NOMO-1 (cell line): ENCODE measurements at regions not wholly inside any gene's neighbourhood (a gene's known extent, or its start where the extent isn't known, plus 50 kb on each side); places are given as distances from the start of the nearest gene placed in this dataset.

ENCODE experiments used
- DNase-seq, 2 experiments: peaks; one replicate each; lab custom pipeline; 2025; ENCODE audit not compliant: unreplicated experiment in 2 of 2; lab: John Stamatoyannopoulos, UW

GRCh38 chr4:10949039-10949733 lies 264.6 kb upstream of the CLNK start:
- no peak for DNase-seq

GRCh38 chr4:10947898-10948297 lies 263.3 kb upstream of the CLNK start:
- DNase-seq: no peak

- DNase-seq: no peak
Measured at GRCh38 chr4:10944321-10944720, 259.8 kb upstream of the CLNK start.

- no peak for DNase-seq
Measured at GRCh38 chr4:10942156-10942555, 257.6 kb upstream of the CLNK start.

GRCh38 chr4:10929818-10930217 lies 245.2 kb upstream of the CLNK start:
- DNase-seq: no peak

- DNase-seq: no peak
Measured at GRCh38 chr4:10925996-10926395, 241.4 kb upstream of the CLNK start.

GRCh38 chr4:10924274-10924673 lies 239.7 kb upstream of the CLNK start:
- no peak for DNase-seq

- no peak for DNase-seq
Measured at GRCh38 chr4:10917566-10917965, 233.0 kb upstream of the CLNK start.

GRCh38 chr4:10898072-10898471 lies 213.5 kb upstream of the CLNK start:
- DNase-seq: no peak

GRCh38 chr4:10897076-10897475 lies 212.5 kb upstream of the CLNK start:
- DNase-seq: no peak

- no peak for DNase-seq
Measured at GRCh38 chr4:10893395-10893794, 208.8 kb upstream of the CLNK start.

GRCh38 chr4:10891866-10892265 lies 207.3 kb upstream of the CLNK start:
- DNase-seq: no peak

GRCh38 chr4:10889819-10890218 lies 205.3 kb upstream of the CLNK start:
- no peak for DNase-seq

GRCh38 chr4:10879411-10880110 lies 195.0 kb upstream of the CLNK start:
- no peak for DNase-seq

GRCh38 chr4:10878861-10879260 lies 194.3 kb upstream of the CLNK start:
- no peak for DNase-seq

GRCh38 chr4:10877076-10877475 lies 192.5 kb upstream of the CLNK start:
- DNase-seq: no peak

GRCh38 chr4:10875144-10875799 lies 190.7 kb upstream of the CLNK start:
- no peak for DNase-seq

GRCh38 chr4:10873809-10874208 lies 189.2 kb upstream of the CLNK start:
- DNase-seq: no peak

GRCh38 chr4:10872833-10873517 lies 188.4 kb upstream of the CLNK start:
- no peak for DNase-seq

GRCh38 chr4:10866666-10867065 lies 182.1 kb upstream of the CLNK start:
- no peak for DNase-seq

GRCh38 chr4:10861036-10861435 lies 176.5 kb upstream of the CLNK start:
- no peak for DNase-seq
